ENCODE measurements at regions not wholly inside any gene's neighbourhood (a gene's known extent, or its start where the extent isn't known, plus 50 kb on each side); places are given as distances from the start of the nearest gene placed in this dataset.
A peak's percentile ranks its signal among the peaks of the same experiment; 100 is the strongest.

- TF ChIP-seq CTCF (IDR thresholded peaks at IDR 0.05): no peak
- Histone ChIP-seq H3K4me3 (no peak overlapping the region), H3K27me3 (no peaks in the 10 kb centered on the region), H3K27ac (no peak overlapping the region), H3K36me3 (no peaks in the 10 kb centered on the region), H3K9me3 (no peaks in the 10 kb centered on the region), H3K4me1 (no peaks in the 10 kb centered on the region)
- no peak for ATAC-seq
- peak; percentile 1 for DNase-seq
- intact Hi-C loops (cut with DNase I): no loop called here
Observed at GRCh38 chr6:44543664-44544063, 156.2 kb downstream of the CDC5L start.

- intact Hi-C loops (cut with DNase I): no loop called here
- no peak overlapping the region for H3K27ac ChIP-seq
- DNase-seq: no peak
- H3K4me1 ChIP-seq: no peaks in the 10 kb centered on the region
- H3K27me3 ChIP-seq: no peaks in the 10 kb centered on the region
- no peaks in the 10 kb centered on the region for H3K9me3 ChIP-seq
- H3K36me3 ChIP-seq: no peaks in the 10 kb centered on the region
- H3K4me3 ChIP-seq: no peak overlapping the region
- no peak for TF ChIP-seq CTCF (IDR thresholded peaks at IDR 0.05)
- ATAC-seq: no peak
Observed at GRCh38 chr6:44545224-44545623, 157.7 kb downstream of the CDC5L start.

GRCh38 chr6:44548319-44548718 is 160.8 kb downstream of the CDC5L start:
- Histone ChIP-seq H3K27ac (no peak overlapping the region), H3K27me3 (no peaks in the 10 kb centered on the region), H3K9me3 (no peaks in the 10 kb centered on the region), H3K36me3 (no peaks in the 10 kb centered on the region), H3K4me1 (no peaks in the 10 kb centered on the region), H3K4me3 (no peak overlapping the region)
- ATAC-seq (no peak), DNase-seq (no peak)
- TF ChIP-seq CTCF (IDR thresholded peaks at IDR 0.05): no peak
- intact Hi-C loops (cut with DNase I): no loop called here

- no peak for ATAC-seq
- no peak for DNase-seq
- TF ChIP-seq CTCF (IDR thresholded peaks at IDR 0.05): no peak
- no peak overlapping the region for H3K4me3 ChIP-seq
- intact Hi-C loops (cut with DNase I): no loop called here
- H3K27me3 ChIP-seq: no peaks in the 10 kb centered on the region
- no peaks in the 10 kb centered on the region for H3K36me3 ChIP-seq
- H3K4me1 ChIP-seq: no peaks in the 10 kb centered on the region
- H3K9me3 ChIP-seq: no peaks in the 10 kb centered on the region
- no peak overlapping the region for H3K27ac ChIP-seq
Observed at GRCh38 chr6:44549516-44549915, 162.0 kb downstream of the CDC5L start.

- no peak for TF ChIP-seq CTCF (IDR thresholded peaks at IDR 0.05)
- Histone ChIP-seq H3K4me1 (no peaks in the 10 kb centered on the region), H3K9me3 (no peaks in the 10 kb centered on the region), H3K27ac (no peak overlapping the region), H3K27me3 (peaks cover 7% of the 10 kb centered on the region), H3K4me3 (no peak overlapping the region), H3K36me3 (no peaks in the 10 kb centered on the region)
- ATAC-seq (no peak), DNase-seq (no peak)
- intact Hi-C loops (cut with DNase I): no loop called here
Observed at GRCh38 chr6:44554194-44554593, 166.7 kb downstream of the CDC5L start.

- H3K4me1 ChIP-seq: no peaks in the 10 kb centered on the region
- no peaks in the 10 kb centered on the region for H3K36me3 ChIP-seq
- no peak overlapping the region for H3K27ac ChIP-seq
- H3K27me3 ChIP-seq: peaks cover 11% of the 10 kb centered on the region
- no peak for TF ChIP-seq CTCF (IDR thresholded peaks at IDR 0.05)
- H3K4me3 ChIP-seq: no peak overlapping the region
- intact Hi-C loops (cut with DNase I): no loop called here
- ATAC-seq (no peak), DNase-seq (no peak)
- H3K9me3 ChIP-seq: no peaks in the 10 kb centered on the region
Observed at GRCh38 chr6:44554861-44555260, 167.4 kb downstream of the CDC5L start.

All from upper lobe of right lung (tissue), 1 donor.